ENCODE measurements at regions not wholly inside any gene's neighbourhood (a gene's known extent, or its start where the extent isn't known, plus 50 kb on each side); places are given as distances from the start of the nearest gene placed in this dataset.

DNA sequence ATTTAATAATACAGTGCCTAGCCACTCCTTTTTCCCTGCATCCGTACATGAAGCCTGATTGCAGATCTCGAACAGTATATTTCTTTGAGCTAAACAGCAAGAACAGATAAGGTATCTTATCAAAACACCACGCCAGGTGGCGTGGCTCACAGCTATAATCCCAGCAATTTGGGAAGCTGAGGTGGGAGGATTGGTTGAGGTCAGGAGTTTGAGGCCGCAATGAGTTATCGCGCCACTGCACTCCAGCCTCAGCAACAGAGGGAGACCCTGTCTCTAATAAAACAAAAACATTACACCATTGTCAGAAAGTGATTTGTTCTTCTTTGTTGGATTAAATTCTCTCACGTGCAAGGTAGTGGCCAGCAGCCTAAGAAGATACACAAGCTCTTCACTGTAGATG lies 291.2 kb upstream of the DMRT1 start:
- no peak overlapping the region for H3K27ac ChIP-seq
- no peak for TF ChIP-seq ZFX (IDR thresholded peaks at IDR 0.05)
- TF ChIP-seq, protein P1, sequence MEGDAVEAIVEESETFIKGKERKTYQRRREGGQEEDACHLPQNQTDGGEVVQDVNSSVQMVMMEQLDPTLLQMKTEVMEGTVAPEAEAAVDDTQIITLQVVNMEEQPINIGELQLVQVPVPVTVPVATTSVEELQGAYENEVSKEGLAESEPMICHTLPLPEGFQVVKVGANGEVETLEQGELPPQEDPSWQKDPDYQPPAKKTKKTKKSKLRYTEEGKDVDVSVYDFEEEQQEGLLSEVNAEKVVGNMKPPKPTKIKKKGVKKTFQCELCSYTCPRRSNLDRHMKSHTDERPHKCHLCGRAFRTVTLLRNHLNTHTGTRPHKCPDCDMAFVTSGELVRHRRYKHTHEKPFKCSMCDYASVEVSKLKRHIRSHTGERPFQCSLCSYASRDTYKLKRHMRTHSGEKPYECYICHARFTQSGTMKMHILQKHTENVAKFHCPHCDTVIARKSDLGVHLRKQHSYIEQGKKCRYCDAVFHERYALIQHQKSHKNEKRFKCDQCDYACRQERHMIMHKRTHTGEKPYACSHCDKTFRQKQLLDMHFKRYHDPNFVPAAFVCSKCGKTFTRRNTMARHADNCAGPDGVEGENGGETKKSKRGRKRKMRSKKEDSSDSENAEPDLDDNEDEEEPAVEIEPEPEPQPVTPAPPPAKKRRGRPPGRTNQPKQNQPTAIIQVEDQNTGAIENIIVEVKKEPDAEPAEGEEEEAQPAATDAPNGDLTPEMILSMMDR (conservative IDR thresholded peaks at IDR 0.05), result no peak

DNA sequence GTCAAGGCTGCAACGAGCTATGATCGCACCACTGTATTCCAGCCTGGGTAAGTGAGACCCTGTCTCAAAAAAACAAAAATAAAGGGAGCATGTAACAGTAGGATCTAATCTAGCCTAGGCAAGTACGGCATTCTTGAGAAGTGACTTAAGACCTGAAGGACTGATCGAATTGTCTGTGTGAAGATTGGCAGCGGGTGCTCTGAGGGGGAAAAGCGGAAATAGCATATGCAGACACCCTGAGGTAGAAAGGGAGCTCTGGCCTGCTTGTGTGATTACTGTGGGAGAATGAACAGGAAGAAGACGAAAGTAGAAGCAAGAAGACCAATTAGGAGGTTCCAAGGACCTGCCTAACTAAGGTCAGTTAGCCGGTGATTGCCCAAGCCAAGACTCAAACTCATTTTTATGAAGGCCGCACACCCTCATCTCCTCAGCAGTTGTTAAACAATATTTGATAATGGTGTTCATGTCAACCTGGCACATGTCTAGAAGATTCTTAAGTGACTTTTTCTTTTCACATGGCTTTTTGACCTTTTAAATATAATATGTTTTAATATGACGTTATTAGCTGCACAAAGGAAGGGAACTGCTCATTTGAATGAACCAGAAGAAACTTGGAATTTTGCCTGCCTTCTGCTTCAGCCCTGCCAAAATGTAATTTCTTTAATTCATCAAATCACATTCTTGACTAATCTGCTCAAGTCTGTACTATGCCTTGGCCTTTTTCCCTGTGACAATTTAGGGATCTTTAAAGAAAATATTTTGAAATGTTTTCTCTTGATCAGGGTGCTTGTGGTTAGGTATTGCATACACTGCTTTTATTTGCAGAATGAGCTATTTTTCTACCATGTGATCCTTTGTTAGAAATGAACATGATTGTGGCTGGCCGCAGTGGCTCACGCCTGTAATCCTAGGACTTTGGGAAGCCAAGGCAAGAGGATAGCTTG lies 289.2 kb upstream of the DMRT1 start:
- TF ChIP-seq, protein P1 (conservative IDR thresholded peaks at IDR 0.05), result no peak
- TF ChIP-seq ZFX (IDR thresholded peaks at IDR 0.05), result no peak

DNA sequence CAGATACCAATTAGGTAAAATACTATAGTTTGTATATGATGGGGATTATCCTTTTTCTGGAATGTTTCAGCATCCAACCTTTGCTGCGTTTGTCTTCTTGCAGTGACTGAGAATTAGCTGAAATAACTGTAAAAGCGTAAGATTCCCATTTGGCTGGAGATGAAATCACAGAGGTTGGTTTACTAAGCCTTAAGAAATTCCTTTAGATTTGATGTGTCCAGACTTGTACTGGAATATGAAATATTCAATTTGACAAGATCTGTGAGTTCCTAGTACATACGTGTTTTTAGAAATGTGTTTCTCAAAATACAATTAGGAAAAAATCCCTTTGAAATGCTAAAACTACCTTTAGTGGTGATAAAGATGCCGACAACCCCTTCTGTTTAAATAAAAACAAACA lies 286.0 kb upstream of the DMRT1 start:
- TF ChIP-seq, protein P1 (conservative IDR thresholded peaks at IDR 0.05), result no peak
- no peak for TF ChIP-seq ZFX (IDR thresholded peaks at IDR 0.05)
- no peak overlapping the region for H3K27ac ChIP-seq

More for the DNA sequence above, 289.2 kb upstream of the DMRT1 start:
- H3K27ac ChIP-seq, result no peak overlapping the region; the same call in 1 of the 2 replicates

DNA sequence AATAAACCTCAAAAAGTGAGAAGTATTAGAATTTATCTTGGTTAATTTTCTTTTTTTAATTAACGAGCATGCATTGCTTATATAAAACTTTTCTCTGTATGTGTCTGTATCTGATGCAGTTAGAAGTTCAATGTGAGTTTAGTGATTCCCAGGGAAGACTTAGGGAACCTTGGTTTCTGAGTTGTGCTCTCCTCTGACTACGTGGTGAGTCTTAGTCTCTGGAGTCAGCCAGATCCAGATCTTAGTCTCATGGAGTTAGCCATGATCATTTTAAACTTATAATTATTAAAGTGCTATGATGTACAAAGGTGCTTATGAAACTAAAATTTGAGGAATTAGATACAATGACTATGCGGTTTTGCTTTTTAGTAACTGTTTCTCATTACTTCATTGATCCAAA lies 285.3 kb upstream of the DMRT1 start:
- H3K27ac ChIP-seq, result no peak overlapping the region
- no peak for TF ChIP-seq ZFX (IDR thresholded peaks at IDR 0.05)
- TF ChIP-seq, protein P1 (conservative IDR thresholded peaks at IDR 0.05), result no peak

DNA sequence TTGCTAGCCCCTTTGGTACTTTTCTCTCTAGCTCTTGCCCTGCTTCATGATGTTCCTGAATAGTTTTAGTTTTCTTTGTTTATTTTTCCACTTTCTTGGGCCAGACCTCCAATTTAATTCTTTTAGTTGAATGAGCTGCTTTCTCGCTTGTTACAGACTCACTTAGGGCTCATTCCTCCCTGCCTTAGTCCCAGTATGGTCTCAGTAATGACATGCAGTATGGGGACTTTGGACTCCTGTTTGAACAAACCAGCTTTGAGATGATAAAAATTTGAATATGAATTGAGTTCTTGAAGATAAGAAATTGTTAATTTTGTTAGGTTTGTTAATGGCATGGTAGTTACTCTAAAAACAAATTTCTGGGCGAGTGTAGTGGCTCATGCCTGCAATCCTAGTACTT lies 284.8 kb upstream of the DMRT1 start:
- TF ChIP-seq, protein P1 (conservative IDR thresholded peaks at IDR 0.05), result no peak
- no peak for TF ChIP-seq ZFX (IDR thresholded peaks at IDR 0.05)
- no peak overlapping the region for H3K27ac ChIP-seq

DNA sequence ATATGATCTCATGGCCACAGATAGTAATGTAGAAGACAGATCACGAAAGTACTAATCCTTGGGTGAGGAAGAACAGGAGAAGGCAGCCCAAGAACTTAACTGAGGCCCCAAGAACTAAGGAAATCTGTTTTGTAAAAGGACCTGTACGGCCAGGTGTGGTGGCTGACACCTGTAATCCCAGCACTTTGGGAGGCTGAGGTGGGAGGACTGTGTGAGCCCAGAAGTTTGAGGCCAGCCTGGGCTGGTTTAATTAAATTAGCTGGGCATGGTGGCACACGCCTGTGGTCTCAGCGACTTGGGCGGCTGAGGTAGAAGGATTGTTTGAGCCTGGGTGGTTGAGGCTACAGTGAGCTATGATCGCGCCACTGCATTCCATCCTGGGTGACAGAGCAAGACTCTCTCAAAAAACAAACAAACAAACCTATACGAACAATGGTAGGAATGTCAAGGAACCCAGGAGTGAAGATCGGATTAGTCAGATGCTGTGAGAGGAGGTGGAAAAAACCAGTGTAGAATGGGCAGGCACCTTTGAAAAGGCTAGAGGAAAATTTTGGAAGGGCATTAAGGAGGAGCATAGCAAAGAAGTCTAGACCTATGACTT lies 283.8 kb upstream of the DMRT1 start:
- no peak overlapping the region for H3K27ac ChIP-seq
- TF ChIP-seq, protein P1 (conservative IDR thresholded peaks at IDR 0.05), result no peak
- no peak for TF ChIP-seq ZFX (IDR thresholded peaks at IDR 0.05)

DNA sequence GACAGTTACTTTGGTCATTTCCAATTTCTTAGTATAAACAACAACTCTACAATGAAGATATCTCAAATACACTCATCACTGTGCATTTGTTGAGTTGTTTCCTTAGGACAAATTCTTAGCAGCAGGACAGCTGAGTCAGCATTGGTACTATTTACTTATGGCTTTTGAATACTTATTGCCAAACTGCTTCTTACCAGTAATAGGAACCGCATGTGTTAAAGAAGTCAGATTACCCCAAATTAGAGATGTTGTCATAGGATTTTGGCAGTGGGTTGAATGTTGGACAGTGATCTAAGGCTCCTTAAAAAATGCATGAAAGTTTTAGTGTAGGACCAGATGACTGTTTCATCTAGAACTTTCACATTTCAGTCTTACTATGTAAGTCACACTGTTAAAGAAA lies 280.1 kb upstream of the DMRT1 start:
- TF ChIP-seq ZFX (IDR thresholded peaks at IDR 0.05), result no peak
- TF ChIP-seq, protein P1 (conservative IDR thresholded peaks at IDR 0.05), result no peak
- no peak overlapping the region for H3K27ac ChIP-seq

Data from C4-2B (cell line).